OCI-LY1 (cell line): ENCODE measurements at regions not wholly inside any gene's neighbourhood (a gene's known extent, or its start where the extent isn't known, plus 50 kb on each side); places are given as distances from the start of the nearest gene placed in this dataset.

ENCODE experiments used
- CTCF ChIP-seq: fragments of 200-600 bp; sonication (generic), shearing (Covaris generic); IDR thresholded peaks from 2 replicates; pipeline ENCODE4 v1.5.1; 2017; ENCODE audit warnings: mild to moderate bottlenecking, antibody characterized with exemption, low read length, moderate library complexity, mixed read lengths
- EZH2 ChIP-seq: fragments of 200-600 bp; sonication (generic), shearing (Covaris generic); IDR thresholded peaks from 2 replicates; pipeline ENCODE4 v1.8.0; 2017; ENCODE audit warnings: borderline replicate concordance, mixed run types, mild to moderate bottlenecking, antibody characterized with exemption, low read length, moderate library complexity, mixed read lengths

- TF ChIP-seq CTCF (no peak), EZH2 (no peak)
Observed at GRCh38 chr21:22806278-22806677, 1808.1 kb downstream of the NCAM2 start.
